Heart left ventricle (tissue), 16 donors: ENCODE measurements at regions not wholly inside any gene's neighbourhood (a gene's known extent, or its start where the extent isn't known, plus 50 kb on each side); places are given as distances from the start of the nearest gene placed in this dataset.

Experiments used
- ATAC-seq, 4 donors: fragments of 200-7000 bp; cut with Tn5 transposase; one replicate each; pipeline ENCODE4 v1.9.1; 2020 to 2022; ENCODE audit warnings: moderate library complexity in 4 of 4, mild to moderate bottlenecking in 3 of 4, moderate number of reproducible peaks in 1 of 4
- DNase-seq, 5 donors: peaks; one replicate each; pipeline ENCODE4 v3.0.0-alpha.2; 2020
- H3K27ac ChIP-seq, 12 donors: fragments of 200-600 bp; sonication (generic) in 4 of 12; one replicate each; pipeline versions ENCODE4 v1.5.0 to v1.8.0; 2016 to 2022; ENCODE audit warnings: mild to moderate bottlenecking in 2 of 12
- H3K27me3 ChIP-seq, 9 donors: fragments of 200-600 bp; sonication (generic) in 2 of 9; one replicate each; pipeline versions ENCODE4 v1.5.1 to v1.8.0; 2016 to 2022; ENCODE audit warnings: mild to moderate bottlenecking in 3 of 9
- H3K36me3 ChIP-seq, 9 donors: fragments of 200-600 bp; sonication (generic) in 2 of 9; one replicate each; pipeline versions ENCODE4 v1.5.0 to v1.8.0; 2018 to 2022; ENCODE audit warnings: mild to moderate bottlenecking in 2 of 9
- H3K4me1 ChIP-seq, 12 donors: fragments of 200-600 bp; sonication (generic) in 4 of 12; one replicate each; pipeline versions ENCODE4 v1.5.0 to v1.8.0; 2016 to 2022; ENCODE audit warnings: mild to moderate bottlenecking in 3 of 12
- H3K4me3 ChIP-seq, 12 donors: fragments of 200-600 bp; sonication (generic) in 4 of 12; one replicate each; pipeline versions ENCODE4 v1.5.0 to v1.8.0; 2017 to 2022; ENCODE audit warnings: mild to moderate bottlenecking in 9 of 12, moderate library complexity in 4 of 12
- H3K9me3 ChIP-seq, 12 donors: fragments of 200-600 bp; sonication (generic) in 4 of 12; one replicate each; pipeline versions ENCODE4 v1.5.0 to v1.8.0; 2016 to 2022; ENCODE audit warnings: mild to moderate bottlenecking in 1 of 12
- POLR2A ChIP-seq, 2 donors: fragments of 450-650 bp; IDR thresholded peaks; one replicate each; pipeline ENCODE4 v1.6.1; 2017; ENCODE audit warnings: antibody characterized with exemption in 2 of 2, mild to moderate bottlenecking in 2 of 2, moderate library complexity in 2 of 2
- WGBS, 4 donors: extraction: QIAGEN DNeasy Blood & Tissue Kit in 2 of 4; methylation state at CpG; one replicate each; pipeline versions ENCODE4 v1.1.5 to v1.1.7; 2013 to 2018; 5-methylcytosine and 5-hydroxymethylcytosine counted together
- intact Hi-C, 10 donors: fragments of 100-400 bp; cut with DNase I; formaldehyde crosslinking; loops; one replicate each; pipeline versions ENCODE4 v1.11.1 to v1.14.2; 2022
- TF ChIP-seq, protein P1 (sequence below), 12 donors: fragments of 200-600 bp; sonication (generic) in 4 of 12; IDR thresholded peaks; one replicate each; pipeline versions ENCODE4 v1.5.0 to v1.8.0; 2018 to 2022; ENCODE audit warnings: antibody characterized with exemption in 12 of 12, mild to moderate bottlenecking in 5 of 12
- donor health status: ischemic (EF 13 %, LVEDD 7.1; RV severe dilation, severe dysfunction).
- donor health status: healthy with polysubstance abuse.
- donor health status: DM: no; HTN: yes; CAD: no.
- donor health status: DM: no; HTN: no; CAD: no.
- donor health status: ischemic (EF 25% LVEDD 6.9; RV normal size, moderate dysfunction).
- donor health status: ischemic (EF 25% LVEDD 5.7; RV mildly dilated, moderate dysfunction).
- donor health status: healthy.
- donor health status: DM: yes; HTN: yes; CAD: no.
- donor health status: ischemic (EF 35%, LVEDD 5.7; RV mildly dilated, moderate dysfunction).
- donor health status: nonischemic (EF 11% LVEDD 7.7; RV severe dilation, severe dysfunction).
- donor health status: DM: yes; HTN: yes; CAD: no.
- donor health status: PGD.
- donor health status: ischemic (EF 29% LVEDD 5.4; RV normal size, mild dysfunction).
- donor health status: nonischemic (EF 23%, LVEDD 6.1; RV moderate dilation, normal function).

- no peak overlapping the region for H3K27ac ChIP-seq
- H3K36me3 ChIP-seq, result no peaks in the 10 kb centered on the region
- intact Hi-C loops, result no loop called here
- no peak for DNase-seq
- no peak for TF ChIP-seq POLR2A (IDR thresholded peaks at IDR 0.05)
- TF ChIP-seq, protein P1, sequence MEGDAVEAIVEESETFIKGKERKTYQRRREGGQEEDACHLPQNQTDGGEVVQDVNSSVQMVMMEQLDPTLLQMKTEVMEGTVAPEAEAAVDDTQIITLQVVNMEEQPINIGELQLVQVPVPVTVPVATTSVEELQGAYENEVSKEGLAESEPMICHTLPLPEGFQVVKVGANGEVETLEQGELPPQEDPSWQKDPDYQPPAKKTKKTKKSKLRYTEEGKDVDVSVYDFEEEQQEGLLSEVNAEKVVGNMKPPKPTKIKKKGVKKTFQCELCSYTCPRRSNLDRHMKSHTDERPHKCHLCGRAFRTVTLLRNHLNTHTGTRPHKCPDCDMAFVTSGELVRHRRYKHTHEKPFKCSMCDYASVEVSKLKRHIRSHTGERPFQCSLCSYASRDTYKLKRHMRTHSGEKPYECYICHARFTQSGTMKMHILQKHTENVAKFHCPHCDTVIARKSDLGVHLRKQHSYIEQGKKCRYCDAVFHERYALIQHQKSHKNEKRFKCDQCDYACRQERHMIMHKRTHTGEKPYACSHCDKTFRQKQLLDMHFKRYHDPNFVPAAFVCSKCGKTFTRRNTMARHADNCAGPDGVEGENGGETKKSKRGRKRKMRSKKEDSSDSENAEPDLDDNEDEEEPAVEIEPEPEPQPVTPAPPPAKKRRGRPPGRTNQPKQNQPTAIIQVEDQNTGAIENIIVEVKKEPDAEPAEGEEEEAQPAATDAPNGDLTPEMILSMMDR (IDR thresholded peaks at IDR 0.05), result no peak
- peaks cover 0 to 6% (median 0%) of the 10 kb centered on the region in 12 donors for H3K9me3 ChIP-seq
- no peak for ATAC-seq
- H3K27me3 ChIP-seq, result no peaks in the 10 kb centered on the region
- no peaks in the 10 kb centered on the region for H3K4me1 ChIP-seq
- H3K4me3 ChIP-seq, result no peak overlapping the region
These were observed 316.8 kb upstream of the EMCN start for GRCh38 chr4:100834616-100835015.

- intact Hi-C loops, result no loop called here
- Histone ChIP-seq H3K9me3 (peaks cover 0 to 8% (median 0%) of the 10 kb centered on the region in 12 donors), H3K36me3 (no peaks in the 10 kb centered on the region), H3K27me3 (no peaks in the 10 kb centered on the region), H3K27ac (no peak overlapping the region), H3K4me3 (no peak overlapping the region), H3K4me1 (no peaks in the 10 kb centered on the region)
- ATAC-seq (no peak), DNase-seq (no peak)
- WGBS, 4 donors, result 75 to 88% (median 78%) methylated on average over 1 of the region's 1 CpG
- TF ChIP-seq POLR2A (IDR thresholded peaks at IDR 0.05), result no peak
- TF ChIP-seq, protein P1 (IDR thresholded peaks at IDR 0.05), result no peak
These were observed 316.1 kb upstream of the EMCN start for GRCh38 chr4:100833906-100834305.

GRCh38 chr4:100828986-100829685, 311.3 kb upstream of the EMCN start:
- DNase-seq, result no peak
- Histone ChIP-seq H3K27ac (no peak overlapping the region), H3K4me3 (no peak overlapping the region), H3K9me3 (peaks cover 0 to 13% (median 0%) of the 10 kb centered on the region in 12 donors), H3K4me1 (no peaks in the 10 kb centered on the region), H3K36me3 (no peaks in the 10 kb centered on the region), H3K27me3 (no peaks in the 10 kb centered on the region)
- intact Hi-C loops, result no loop called here
- no peak for ATAC-seq
- WGBS, 4 donors, result 64 to 80% (median 70%) methylated on average over 2 of the region's 2 CpGs
- TF ChIP-seq, protein P1 (IDR thresholded peaks at IDR 0.05), result no peak
- no peak for TF ChIP-seq POLR2A (IDR thresholded peaks at IDR 0.05)

GRCh38 chr4:100828364-100828763, 310.5 kb upstream of the EMCN start:
- no peak for DNase-seq
- WGBS, 4 donors, result 54 to 68% (median 55%) methylated on average over 3 of the region's 3 CpGs
- no peak for ATAC-seq
- H3K36me3 ChIP-seq, result no peaks in the 10 kb centered on the region
- intact Hi-C loops, result no loop called here
- peaks cover 0 to 13% (median 0%) of the 10 kb centered on the region in 12 donors for H3K9me3 ChIP-seq
- no peak overlapping the region for H3K4me3 ChIP-seq
- H3K4me1 ChIP-seq, result no peaks in the 10 kb centered on the region
- TF ChIP-seq, protein P1 (IDR thresholded peaks at IDR 0.05), result no peak
- TF ChIP-seq POLR2A (IDR thresholded peaks at IDR 0.05), result no peak
- H3K27me3 ChIP-seq, result no peaks in the 10 kb centered on the region
- no peak overlapping the region for H3K27ac ChIP-seq
